NCI-H2227 (cell line): ENCODE measurements at regions not wholly inside any gene's neighbourhood (a gene's known extent, or its start where the extent isn't known, plus 50 kb on each side); places are given as distances from the start of the nearest gene placed in this dataset.

Experiments used
- DNase-seq: peaks from one replicate; lab custom pipeline; 2025; ENCODE audit not compliant: unreplicated experiment; lab: John Stamatoyannopoulos, UW

DNA sequence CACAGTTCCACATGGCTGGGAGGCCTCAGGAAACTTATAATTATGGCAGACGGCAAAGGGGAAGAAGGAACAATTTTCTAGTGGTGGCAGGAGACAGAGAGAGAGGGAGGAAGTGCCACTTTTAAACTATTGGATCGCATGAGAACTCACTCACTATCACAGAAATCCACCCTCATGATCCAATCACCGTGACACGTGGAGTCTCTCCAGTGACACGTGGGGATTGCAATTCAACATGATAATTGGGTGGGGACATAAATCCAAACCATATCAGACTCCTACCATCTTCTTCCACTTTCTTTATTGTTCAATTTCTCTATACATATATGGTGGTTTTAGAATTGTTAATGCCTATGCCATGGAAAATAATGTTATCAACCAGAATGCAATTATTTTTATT lies 103.7 kb upstream of the SYT1 start:
- DNase-seq: no peak

DNA sequence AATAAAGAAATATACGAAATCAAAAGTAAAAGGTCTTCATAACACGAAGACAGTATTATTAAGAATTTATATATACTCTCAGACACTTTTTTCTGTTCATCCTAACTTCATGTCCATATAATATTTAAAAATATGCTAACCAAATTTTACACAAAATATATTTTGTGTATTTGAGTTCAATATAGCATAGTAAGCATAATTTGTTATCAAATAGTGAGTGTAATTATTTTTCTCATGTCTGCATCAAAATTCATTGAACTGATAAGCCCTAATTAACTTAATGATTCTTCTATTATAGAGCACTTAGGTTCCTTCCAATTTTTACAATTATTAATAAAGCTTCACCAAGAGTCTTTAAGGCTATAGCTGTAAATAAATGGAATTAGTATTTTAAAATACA lies 99.7 kb upstream of the SYT1 start:
- DNase-seq: no peak

DNA sequence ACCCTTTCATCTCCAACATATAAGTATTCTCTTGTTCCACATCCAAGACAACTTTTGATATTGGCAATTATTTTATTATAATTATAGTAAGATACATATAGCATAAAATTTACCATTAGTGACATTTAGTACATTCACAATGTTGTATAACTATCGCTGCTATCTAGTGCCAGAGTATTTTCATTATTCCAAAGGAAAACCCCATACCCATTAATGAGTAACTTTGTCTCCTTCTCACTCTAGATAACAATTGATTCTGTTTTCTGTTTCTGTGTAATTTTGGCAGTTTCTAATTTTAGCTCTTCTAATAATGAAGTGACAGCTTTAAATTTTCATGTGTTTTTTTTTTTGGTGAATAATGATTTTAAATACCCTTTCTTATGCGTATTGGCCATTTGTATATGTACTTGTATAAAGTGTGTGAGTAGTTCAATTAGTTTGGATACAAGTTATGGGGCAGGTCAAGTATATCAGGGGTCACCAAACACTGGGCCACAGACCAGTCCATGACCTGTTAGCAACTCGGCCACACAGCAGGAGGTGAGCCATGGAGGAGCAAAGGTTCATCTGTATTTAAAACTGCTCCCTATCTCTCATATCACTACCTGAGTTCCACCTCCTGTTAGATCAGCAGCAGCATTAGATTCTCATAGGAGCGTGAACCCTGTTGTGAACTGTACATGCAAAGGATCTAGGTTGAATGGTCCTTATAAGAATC lies 97.2 kb upstream of the SYT1 start:
- no peak for DNase-seq

DNA sequence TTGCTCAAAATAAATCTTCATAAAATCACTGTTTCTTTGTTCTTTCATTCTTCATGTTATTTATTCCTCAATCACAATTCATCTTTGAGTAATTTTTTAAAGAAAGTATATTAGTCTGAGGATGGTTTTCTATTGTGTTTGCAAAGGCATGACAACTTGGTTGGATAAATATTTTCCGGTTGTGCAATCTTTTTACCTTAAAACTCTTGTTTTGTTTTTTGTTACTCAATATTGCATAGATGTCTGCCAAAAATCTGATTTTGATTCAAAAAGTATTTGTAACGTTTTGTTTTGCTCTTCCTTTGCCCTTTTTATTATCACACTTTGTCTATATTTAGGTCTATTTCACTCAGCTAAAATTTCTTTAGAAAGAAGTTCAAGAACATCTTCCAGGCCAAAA lies 86.2 kb upstream of the SYT1 start:
- DNase-seq: no peak

DNA sequence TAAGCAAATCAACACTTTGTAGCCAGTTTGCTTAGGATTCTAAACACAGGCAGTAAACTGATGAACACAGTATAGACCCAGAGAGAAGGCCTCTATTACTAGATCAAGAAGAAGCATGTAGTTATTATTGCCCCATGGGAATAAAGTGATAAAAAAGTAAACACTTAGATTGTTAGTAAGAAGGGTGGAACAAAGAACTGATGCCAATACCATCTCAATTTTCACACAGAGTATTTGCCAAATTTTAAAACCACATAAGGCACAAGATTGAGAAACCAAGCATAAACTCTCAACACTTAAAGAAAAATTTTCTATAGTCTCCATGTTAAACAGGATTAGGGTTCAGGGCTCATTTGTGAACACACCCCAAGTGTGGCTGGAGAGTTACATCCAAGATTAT lies 77.0 kb upstream of the SYT1 start:
- DNase-seq: no peak

DNA sequence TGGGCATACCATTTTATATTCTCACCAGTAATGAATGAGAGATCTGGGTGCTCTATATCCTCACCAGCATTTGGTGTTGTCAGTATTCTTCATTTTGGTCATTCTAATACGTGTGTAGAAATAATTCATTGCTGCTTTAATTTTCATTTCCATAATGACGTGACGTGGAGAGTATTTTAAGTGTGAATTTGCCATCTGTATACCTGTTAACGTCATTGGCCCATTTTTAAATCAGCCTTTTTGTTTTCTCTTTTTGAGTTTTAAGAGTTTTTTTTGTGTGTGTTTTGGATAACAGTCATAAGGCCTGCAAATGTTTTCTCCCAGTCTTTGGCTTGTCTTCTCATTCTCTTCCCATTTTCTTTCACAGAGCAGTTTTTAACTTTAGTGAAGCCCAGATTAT lies 74.4 kb upstream of the SYT1 start:
- DNase-seq: no peak

DNA sequence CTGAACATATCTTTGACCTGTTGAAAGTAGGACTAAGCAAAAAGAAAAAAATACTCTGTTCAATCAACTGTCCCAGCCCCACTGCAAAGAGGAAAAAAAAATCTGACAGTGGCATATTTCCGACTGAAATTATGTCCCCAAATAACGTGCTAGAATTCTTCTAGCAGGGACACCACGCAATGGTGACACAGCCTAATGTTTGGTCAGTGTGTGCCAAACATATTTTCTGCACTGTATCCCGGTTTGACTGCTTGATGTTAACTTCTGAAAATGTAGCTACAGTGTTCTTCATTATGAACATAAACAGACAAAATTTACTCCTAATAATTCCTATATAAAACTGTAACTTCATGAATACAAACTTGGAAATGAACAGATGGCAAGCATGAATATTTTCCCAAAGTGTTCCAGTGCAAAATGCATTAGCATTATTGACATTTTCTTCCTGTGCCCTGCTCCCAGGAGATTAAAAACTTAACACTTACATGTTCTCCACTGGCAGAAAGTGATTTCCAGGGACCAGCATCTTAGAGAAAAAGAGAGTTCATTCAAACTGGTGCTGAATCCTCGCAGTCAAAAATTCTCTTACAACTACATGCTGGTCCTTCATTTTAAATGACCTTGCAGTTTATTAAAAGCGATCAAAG lies 72.4 kb upstream of the SYT1 start:
- DNase-seq: no peak

DNA sequence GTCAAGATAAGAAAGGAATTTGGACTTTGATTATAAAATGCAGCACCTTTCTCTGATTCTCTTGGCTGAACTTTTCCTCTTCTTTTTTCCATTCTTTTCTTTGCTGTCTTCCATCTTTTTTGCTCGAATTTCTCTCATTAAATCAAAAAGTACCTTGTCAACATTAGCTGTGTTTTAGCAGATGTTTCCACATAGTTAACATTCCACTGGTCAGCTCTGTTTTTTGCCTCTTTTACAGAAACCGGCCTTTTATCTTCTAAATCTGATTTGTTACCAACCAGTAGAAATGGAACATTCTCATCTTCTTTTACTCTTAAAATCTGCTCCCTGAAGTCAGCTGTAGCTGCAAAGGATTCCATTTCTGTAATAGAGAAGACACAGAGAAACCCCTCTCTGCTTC lies 71.1 kb upstream of the SYT1 start:
- no peak for DNase-seq

DNA sequence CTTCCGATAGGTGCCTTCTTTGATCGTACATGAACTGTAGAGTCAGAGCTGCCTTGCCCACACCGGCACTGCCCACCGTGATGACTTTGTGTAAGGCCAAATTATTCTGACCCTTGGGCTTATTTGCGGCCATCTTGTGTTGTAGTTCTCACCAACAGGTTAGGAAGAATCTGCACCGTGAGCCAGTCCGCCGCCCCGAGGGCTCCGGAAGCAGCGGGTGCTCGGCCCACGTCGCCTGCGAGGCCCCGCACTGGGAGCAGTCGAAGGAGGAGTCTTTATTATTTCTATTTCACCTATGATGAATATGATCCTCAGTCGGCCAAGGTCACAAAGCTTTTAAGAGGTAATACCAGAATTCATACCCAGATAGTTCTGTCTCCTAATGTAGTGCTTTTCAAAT lies 70.6 kb upstream of the SYT1 start:
- no peak for DNase-seq

DNA sequence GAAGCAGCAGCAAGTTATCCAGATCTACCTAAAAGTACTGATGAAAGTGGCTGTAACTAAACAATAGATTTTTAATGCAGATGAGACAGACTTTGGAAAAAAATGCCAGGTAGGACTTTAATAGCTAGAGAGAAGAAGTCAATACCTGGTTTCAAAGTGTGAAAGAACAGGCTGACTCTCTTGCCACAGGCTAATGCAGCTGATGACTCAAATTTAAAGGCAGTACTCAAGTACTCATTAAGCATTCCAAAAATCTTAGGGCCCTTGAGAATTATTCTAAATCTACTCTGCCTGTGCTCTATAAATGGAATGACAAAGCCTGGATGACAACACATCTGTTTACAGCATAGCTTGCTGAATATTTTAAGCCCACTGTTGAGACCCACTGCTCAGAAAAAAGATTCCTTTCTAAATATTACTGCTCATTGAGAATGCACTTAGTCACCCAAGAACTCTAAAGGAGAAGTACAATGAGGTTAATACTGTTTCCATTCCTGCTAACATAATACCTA lies 68.6 kb upstream of the SYT1 start:
- DNase-seq: no peak

DNA sequence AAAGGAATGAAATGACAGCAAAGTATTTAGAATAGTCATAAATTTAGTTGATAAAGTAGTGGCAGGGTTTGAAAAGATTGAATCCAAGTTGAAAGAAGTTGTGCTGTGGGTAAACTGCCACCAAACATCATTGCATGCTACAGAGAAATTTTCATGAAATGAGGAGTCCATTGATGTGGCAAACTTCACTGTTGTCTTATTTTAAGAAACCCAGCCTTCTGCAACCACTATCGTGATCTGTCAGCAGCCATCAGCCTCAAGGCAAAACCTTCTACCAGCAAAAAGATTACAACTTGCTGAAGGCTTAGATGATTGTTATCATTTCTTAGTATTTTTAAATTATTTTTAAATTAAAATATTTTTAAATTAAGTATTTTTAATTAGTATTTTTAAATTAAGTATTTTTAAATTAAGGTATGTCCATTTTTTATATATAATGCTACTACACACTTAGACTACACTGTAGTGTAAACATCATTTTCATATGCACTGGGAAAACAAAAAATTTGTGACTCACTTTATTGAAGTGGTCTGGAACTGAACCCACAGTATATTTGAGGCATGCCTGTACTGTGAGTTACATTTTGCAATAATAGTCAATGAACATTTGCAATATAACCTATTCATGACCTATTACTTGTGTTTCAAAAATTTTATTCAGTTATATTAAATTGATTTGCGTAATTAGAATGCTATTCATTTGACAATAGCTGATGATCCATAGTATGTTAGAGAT lies 67.2 kb upstream of the SYT1 start:
- no peak for DNase-seq

DNA sequence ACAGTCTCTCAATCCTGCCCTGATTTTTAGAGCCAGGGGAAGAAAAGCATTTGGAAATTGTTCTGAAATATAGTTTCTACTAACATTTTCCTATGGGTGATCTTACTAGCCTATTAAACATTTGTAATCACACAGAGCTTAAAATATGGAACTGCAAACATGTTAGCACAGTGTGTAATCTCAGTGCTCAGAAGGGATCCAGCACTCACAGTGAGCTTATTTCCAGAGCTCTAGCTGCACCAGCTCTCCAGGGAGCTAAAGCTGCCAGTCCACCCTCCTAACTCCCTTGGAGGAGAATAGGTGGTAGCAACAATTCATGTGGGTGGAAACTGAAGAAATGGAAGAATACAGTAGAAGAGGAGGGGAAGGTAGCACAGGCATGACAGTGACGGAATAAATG lies 64.9 kb upstream of the SYT1 start:
- DNase-seq: peak; percentile 12

DNA sequence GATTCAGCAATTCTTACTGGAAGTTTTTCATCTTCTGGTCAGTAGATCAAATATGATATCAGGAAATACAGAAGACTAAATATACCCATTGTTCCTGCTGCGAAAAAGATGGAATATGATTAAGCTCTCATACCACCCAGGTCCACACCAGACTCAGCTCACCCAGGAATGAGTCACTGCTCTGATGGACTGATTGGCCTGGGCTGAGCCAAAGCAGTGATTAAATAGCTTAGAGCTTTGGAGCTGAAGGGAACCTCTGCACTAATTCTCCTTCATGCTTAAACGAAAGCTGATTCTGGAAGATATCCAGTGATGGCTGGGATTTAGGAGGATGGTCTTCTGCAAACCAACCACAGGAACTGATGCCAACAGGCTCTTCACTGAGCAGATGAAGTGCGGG lies 62.0 kb upstream of the SYT1 start:
- no peak for DNase-seq

DNA sequence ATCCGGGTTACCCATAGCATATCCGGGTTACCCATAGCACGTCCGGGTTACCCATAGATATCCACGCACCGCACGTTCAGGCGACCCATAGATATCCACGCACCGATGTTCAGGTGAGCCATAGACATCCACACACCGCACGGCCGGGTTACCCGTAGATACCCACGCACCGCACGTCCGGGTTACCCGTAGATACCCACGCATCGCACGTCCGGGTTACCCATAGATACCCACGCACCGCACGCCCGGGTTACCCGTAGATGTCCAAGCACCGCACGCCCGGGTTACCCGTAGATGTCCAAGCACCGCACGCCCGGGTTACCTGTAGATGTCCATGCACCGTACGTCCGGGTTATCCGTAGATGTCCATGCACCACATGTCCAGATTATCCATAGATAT lies 60.3 kb upstream of the SYT1 start:
- no peak for DNase-seq
